BE2C (cell line): ENCODE measurements at regions not wholly inside any gene's neighbourhood (a gene's known extent, or its start where the extent isn't known, plus 50 kb on each side); places are given as distances from the start of the nearest gene placed in this dataset.

Experiments used
- DNase-seq: peaks from one replicate; pipeline ENCODE4 v3.0.0-alpha.2; 2020
- H3K27me3 ChIP-seq: fragments of 250-450 bp; sonication (Bioruptor Pico); 2 replicates; pipeline ENCODE4 v1.5.1; 2020; ENCODE audit warnings: mild to moderate bottlenecking
- H3K36me3 ChIP-seq: fragments of 250-450 bp; sonication (Bioruptor Pico); 2 replicates; pipeline ENCODE4 v1.5.1; 2020; ENCODE audit warnings: mild to moderate bottlenecking
- H3K4me1 ChIP-seq: fragments of 250-450 bp; sonication (Bioruptor Pico); 2 replicates; pipeline ENCODE4 v1.5.1; 2020
- H3K4me3 ChIP-seq: 2 replicates; pipeline ENCODE4 v1.5.1; 2011; ENCODE audit warnings: low read depth, low read length
- H3K9me3 ChIP-seq: fragments of 250-450 bp; sonication (Bioruptor Pico); 2 replicates; pipeline ENCODE4 v1.5.1; 2020
- TF ChIP-seq, protein P1 (sequence below): IDR thresholded peaks from 2 replicates; pipeline ENCODE4 v1.5.1; 2012; ENCODE audit warnings: mild to moderate bottlenecking, low read depth, low read length

DNA sequence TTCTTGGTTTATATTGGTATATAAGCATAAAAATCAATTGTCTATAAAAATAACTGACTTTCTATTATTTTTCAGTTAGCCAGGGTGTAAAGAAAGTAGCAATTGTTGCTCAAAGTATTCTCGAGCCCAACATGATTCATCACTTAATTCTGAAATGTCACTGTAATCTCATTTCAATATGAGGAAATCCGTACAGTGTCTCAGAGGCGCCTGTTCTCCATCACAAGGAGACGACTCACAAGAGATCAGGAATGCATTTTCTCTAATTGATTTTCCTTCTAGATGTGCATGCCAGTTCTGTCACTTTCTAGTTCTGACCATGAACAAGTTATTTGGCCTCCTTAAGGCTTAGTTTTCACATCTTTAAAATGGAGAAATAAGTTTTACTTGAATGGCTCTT, 753.1 kb downstream of the MAFB start:
- Histone ChIP-seq H3K9me3 (no peaks in the 10 kb centered on the region), H3K36me3 (no peaks in the 10 kb centered on the region), H3K4me1 (no peaks in the 10 kb centered on the region), H3K27me3 (no peaks in the 10 kb centered on the region), H3K4me3 (no peak overlapping the region)
- DNase-seq, result no peak
- TF ChIP-seq, protein P1, sequence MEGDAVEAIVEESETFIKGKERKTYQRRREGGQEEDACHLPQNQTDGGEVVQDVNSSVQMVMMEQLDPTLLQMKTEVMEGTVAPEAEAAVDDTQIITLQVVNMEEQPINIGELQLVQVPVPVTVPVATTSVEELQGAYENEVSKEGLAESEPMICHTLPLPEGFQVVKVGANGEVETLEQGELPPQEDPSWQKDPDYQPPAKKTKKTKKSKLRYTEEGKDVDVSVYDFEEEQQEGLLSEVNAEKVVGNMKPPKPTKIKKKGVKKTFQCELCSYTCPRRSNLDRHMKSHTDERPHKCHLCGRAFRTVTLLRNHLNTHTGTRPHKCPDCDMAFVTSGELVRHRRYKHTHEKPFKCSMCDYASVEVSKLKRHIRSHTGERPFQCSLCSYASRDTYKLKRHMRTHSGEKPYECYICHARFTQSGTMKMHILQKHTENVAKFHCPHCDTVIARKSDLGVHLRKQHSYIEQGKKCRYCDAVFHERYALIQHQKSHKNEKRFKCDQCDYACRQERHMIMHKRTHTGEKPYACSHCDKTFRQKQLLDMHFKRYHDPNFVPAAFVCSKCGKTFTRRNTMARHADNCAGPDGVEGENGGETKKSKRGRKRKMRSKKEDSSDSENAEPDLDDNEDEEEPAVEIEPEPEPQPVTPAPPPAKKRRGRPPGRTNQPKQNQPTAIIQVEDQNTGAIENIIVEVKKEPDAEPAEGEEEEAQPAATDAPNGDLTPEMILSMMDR, result no peak

GRCh38 chr20:39916236-39916765, 772.7 kb downstream of the MAFB start:
- Histone ChIP-seq H3K4me3 (no peak overlapping the region), H3K27me3 (no peaks in the 10 kb centered on the region; the same call in 1 of the 2 replicates), H3K9me3 (no peaks in the 10 kb centered on the region), H3K4me1 (no peaks in the 10 kb centered on the region), H3K36me3 (no peaks in the 10 kb centered on the region)
- TF ChIP-seq, protein P1, result no peak
- DNase-seq, result no peak

GRCh38 chr20:39913274-39913673, 775.8 kb downstream of the MAFB start:
- TF ChIP-seq, protein P1, result no peak
- Histone ChIP-seq H3K27me3 (no peaks in the 10 kb centered on the region; the same call in 1 of the 2 replicates), H3K9me3 (no peaks in the 10 kb centered on the region), H3K4me1 (no peaks in the 10 kb centered on the region), H3K36me3 (no peaks in the 10 kb centered on the region), H3K4me3 (no peak overlapping the region)
- no peak for DNase-seq

DNA sequence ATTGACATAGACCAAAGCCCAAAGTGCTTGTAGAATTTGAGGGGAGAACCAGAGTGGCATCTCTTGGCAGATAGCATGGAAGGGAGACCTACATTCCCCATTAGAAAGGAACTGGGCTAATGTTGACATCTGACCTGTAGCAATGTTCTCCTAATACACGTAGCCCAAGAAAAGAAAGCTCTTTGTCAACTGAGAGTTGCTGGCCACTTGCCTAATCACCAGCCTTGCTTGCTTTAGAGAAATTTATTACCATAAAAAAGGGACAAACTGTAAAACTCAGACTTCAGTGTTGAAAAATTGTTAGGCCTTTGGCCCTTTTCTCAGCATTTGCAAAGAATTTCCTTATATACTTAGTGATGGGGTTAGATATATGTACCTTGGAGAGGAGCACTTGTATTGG, 777.5 kb downstream of the MAFB start:
- H3K27me3 ChIP-seq, result no peaks in the 10 kb centered on the region; the same call in 1 of the 2 replicates
- H3K36me3 ChIP-seq, result no peaks in the 10 kb centered on the region
- no peak for DNase-seq
- no peaks in the 10 kb centered on the region for H3K4me1 ChIP-seq
- no peaks in the 10 kb centered on the region for H3K9me3 ChIP-seq
- TF ChIP-seq, protein P1, result no peak
- H3K4me3 ChIP-seq, result no peak overlapping the region

- Histone ChIP-seq H3K9me3 (no peaks in the 10 kb centered on the region), H3K27me3 (no peaks in the 10 kb centered on the region; the same call in 1 of the 2 replicates), H3K4me1 (no peaks in the 10 kb centered on the region), H3K36me3 (no peaks in the 10 kb centered on the region), H3K4me3 (no peak overlapping the region)
- TF ChIP-seq, protein P1, result no peak
- DNase-seq, result no peak
Measured at GRCh38 chr20:39910536-39910935, 778.5 kb downstream of the MAFB start.

GRCh38 chr20:39909447-39909846, 779.6 kb downstream of the MAFB start:
- H3K4me3 ChIP-seq, result no peak overlapping the region
- no peaks in the 10 kb centered on the region for H3K36me3 ChIP-seq
- DNase-seq, result no peak
- no peaks in the 10 kb centered on the region for H3K4me1 ChIP-seq
- no peaks in the 10 kb centered on the region for H3K9me3 ChIP-seq
- TF ChIP-seq, protein P1, result no peak
- H3K27me3 ChIP-seq, result no peaks in the 10 kb centered on the region; the same call in 1 of the 2 replicates
